Middle frontal gyrus (tissue), 1 donor: ENCODE measurements at regions not wholly inside any gene's neighbourhood (a gene's known extent, or its start where the extent isn't known, plus 50 kb on each side); places are given as distances from the start of the nearest gene placed in this dataset.

Experiments
- DNase-seq: peaks from one replicate; pipeline ENCODE4 v3.0.0-alpha.2; 2015; ENCODE audit warnings: low spot score; ENCODE audit errors: extremely low spot score

DNA sequence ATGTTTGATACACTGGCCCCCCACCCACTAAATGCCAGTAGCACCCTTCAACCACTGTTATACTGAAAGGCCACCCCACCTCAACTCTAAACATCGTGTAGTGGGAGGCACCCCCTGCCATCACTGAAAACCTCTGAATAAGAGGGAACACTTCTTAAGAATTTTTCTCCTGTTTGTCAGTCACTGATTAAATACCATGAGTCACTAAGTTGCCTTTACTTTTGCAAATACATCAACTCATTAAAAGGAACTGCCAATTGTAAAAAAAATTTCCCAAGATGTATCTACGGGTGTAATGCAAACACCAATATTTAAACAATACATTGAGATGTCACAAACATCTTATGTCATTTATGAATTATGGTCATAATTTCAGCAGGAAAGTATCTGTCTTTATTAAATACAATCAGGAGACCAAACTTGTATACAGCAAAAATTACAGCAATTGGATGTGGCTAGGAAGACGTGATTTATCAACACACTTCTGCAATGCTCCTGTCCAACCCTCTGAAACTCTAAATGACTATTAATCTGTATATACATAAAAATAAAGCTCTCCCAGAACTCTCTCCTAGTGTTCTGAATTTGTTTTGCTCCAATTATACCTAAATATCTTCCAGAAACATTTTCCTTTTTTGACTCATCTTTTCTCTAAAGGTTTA, 144.1 kb upstream of the STK17B start:
- no peak for DNase-seq

GRCh38 chr2:196316050-196316430, 144.7 kb upstream of the STK17B start:
- DNase-seq: no peak

GRCh38 chr2:196318517-196319377, 147.4 kb upstream of the STK17B start:
- DNase-seq: no peak

GRCh38 chr2:196322973-196323810, 151.8 kb upstream of the STK17B start:
- no peak for DNase-seq

- DNase-seq: no peak
Measured at GRCh38 chr2:196324211-196324610, 152.8 kb upstream of the STK17B start.

DNA sequence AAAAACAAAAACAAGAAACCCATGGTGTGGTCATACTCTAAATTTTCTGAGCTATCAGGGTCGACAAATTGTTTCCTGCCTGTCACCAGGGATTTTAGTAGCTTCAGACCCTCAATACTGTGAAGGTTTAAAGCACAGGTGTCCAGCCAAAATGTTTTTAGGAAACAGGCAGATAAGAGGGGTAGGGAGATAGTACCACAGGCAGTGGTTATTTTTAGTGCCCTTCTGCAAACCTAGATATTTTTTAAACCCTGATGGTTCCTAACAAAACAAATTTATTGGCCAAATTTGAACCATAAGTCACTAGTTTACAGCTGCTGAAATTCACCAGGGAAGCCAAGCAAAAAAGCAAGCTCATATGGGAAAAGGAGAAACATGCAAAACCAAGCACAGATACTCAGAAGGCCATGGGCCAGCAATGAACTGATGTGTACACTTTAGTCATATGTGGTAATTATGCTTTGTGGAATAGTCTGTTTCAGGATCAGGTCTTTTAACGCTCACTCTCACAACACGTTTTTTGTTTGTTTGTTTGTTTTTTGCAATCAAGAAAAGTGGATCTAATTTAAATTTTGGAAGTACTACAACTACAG, 156.8 kb upstream of the STK17B start:
- no peak for DNase-seq

DNA sequence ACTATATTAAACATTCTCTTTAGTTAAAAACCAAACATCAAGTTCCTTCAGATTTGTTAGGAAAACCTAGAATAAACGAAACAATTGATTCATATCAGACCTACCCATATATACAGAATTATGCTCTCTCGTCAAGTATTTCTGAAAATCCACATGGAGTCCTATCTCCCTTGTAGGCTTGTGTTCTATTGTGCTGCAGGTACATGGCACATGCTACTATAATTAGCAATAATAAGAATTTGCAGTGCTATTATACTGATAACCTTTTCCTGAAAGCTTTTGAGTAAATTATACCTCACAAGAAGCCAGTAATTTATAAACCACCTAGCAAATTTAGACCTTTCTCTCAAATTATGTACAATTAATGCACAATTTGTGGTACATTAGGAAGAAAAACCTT, 158.6 kb upstream of the STK17B start:
- no peak for DNase-seq

DNA sequence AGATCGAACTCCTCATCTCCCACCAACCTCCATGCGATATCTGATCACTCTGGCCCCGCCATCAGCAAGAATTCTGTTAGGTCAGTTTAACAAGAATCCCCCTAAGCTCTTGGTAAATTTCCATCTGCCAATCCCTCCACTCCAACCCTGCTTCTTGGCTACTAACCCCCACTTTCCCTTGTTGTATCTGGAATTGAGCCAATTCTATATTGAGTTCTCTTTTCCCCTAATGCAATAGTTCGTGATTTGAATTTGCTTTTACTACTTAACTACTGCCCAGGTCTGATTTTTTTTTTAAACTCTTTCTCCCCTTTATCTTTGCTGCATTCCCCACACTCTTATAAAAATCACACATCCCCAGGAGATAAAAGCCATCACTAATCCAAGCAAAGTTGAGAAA, 159.3 kb upstream of the STK17B start:
- no peak for DNase-seq

DNA sequence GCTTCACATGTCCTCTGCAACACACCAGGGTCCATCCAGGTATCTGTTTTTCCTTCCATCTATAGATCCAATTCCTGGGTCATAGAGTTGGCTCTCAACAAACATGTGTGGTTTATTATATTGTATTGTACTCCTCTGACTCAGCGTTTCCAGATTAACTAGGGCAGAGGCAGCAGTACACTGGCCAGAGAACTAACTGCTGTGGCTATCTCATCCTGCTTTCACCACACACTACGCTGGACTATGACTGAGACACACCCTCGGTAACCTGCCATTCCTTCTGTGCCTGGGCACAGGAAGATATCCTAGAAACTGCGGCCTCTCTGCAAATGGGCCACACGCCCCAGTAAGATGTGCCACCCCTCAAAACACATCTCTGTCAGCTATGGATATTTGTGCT, 159.8 kb upstream of the STK17B start:
- DNase-seq: no peak

DNA sequence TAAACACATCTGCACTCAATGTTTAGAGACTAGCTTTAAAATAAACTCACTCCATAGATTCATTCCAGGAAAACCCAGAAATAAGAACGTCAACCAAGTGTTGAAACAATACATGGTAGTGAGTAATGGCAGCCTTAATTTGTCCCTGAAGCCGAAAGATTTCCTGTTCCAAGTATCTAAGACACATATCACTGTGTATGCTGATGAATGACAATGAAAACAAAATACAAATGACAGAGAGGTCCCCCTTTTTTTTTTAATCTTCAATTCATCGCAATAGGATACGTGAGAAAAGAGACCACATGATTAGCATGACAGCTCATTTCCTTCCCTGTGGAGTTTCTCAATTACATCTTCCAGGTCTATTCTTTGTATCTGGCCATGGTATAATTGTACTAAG, 160.5 kb upstream of the STK17B start:
- no peak for DNase-seq

DNA sequence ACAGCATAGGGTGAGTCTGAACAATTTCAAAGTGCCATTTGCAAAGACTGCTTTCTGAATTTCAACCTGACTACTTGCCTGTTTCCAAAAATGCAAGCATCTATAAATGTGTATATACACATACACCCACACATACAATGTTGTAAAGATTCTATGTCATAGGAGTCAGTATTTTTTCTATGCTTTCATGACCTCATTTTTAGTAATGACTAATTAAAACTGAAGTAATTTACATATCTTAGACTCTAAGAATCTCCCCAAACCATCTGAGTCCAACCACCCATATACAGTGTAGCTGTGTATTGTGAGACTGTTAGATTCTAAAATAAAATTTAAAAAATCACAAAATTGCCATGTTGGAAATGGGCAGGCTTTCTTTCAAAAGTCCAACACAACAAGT, 162.0 kb upstream of the STK17B start:
- no peak for DNase-seq

- no peak for DNase-seq
Measured at GRCh38 chr2:196334710-196335109, 163.3 kb upstream of the STK17B start.

- no peak for DNase-seq
Measured at GRCh38 chr2:196335221-196335634, 163.8 kb upstream of the STK17B start.

GRCh38 chr2:196336207-196336606, 164.8 kb upstream of the STK17B start:
- no peak for DNase-seq

- no peak for DNase-seq
Measured at GRCh38 chr2:196336715-196337114, 165.3 kb upstream of the STK17B start.

GRCh38 chr2:196337208-196337953, 166.0 kb upstream of the STK17B start:
- DNase-seq: no peak

GRCh38 chr2:196338440-196338839, 167.1 kb upstream of the STK17B start:
- DNase-seq: no peak

DNA sequence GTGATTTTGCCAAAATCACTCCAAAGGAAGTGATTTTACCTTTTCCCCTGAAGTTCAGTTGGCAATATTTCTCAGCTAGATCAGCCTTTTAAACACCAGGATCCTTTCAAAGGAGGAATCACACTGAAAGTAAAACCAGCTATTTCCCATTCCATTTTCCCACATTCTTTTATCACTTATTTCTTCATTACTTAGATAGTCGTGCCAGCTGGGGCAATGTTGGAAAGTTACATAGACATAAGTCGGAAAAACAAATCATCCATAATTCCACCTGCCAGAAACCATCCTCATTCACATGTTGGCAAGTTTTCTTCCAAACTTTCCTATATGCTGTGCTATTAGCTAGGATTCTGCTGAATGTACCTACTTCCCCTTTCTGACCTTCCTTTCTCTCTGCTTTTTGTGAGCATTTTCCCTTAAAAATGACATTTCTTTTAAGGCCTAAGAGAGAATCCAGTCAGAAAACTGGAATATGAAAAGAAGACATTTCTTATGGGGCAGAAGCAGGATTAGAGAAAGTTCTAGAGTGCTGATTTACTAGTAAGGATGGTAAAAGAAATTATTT, 170.0 kb upstream of the STK17B start:
- no peak for DNase-seq

DNA sequence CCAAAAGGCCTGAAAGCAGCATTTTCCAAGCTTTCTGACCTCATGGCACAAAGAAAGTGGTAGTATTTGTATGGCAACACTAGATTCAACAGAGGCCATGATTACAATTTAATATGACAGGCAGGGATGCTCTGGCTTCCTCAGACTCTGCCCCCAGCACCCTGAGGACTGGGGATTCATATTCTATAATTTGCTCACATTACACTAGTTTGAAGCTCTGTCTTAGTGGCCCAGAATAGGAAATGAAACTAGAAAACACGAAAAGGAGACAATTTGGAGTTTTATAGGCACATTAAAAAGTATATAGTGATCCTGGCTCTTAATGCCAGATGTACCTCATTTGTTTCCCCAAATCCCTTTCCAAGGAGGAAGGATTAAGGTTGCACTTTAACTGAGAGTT, 173.0 kb upstream of the STK17B start:
- DNase-seq: no peak

DNA sequence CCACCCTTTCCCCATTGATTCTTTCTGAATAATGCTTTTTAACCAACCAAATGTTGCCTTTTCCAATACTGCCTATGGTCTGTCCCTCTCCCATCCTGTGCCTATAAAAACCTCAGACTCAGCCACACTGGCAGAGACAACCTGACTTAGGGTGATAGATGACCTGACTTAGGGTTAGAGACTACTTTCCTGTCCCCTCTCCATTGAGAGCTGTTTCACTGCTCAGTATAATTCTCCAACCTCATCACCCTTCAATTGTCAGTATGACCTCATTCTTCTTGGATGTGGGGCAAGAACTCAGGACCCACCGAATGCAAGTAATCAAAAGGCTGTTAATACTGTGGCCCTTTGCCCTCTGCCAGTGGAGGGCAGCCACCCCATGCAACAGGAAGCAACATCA, 182.3 kb upstream of the STK17B start:
- DNase-seq: no peak

- DNase-seq: no peak
Measured at GRCh38 chr2:196354186-196354585, 182.8 kb upstream of the STK17B start.
